Stimulated activated CD4-positive, alpha-beta T cell treated with anti-CD3 and anti-CD28 coated beads, TNF-alpha, amount 100 ng/mL, for 4 hours (primary cell): ENCODE measurements at regions not wholly inside any gene's neighbourhood (a gene's known extent, or its start where the extent isn't known, plus 50 kb on each side); places are given as distances from the start of the nearest gene placed in this dataset.

ENCODE experiments used
- DNase-seq, 3 experiments: peaks; one replicate each; pipeline ENCODE4 v3.0.0-alpha.2; 2020; ENCODE audit warnings: low read depth in 3 of 3

DNA sequence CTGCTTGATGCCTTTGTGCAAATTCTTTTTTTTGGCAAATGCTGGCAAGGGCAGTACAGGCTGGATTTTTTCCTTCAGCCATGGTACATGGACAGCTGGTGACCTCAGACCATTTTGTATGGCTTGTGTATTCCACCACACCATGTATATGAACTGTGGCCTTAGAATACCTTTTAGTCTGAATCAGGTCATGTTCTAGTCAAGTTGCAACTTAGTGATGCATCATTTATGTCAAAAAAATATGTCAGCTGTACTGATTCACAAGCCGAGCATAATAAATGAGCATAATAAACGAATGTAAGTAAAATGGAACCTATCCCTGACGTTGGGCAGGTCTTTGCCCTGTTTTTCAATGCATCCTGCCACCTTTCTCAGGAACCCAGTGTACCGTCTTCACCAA lies 219.7 kb upstream of the RUNX1 start:
- no peak for DNase-seq

DNA sequence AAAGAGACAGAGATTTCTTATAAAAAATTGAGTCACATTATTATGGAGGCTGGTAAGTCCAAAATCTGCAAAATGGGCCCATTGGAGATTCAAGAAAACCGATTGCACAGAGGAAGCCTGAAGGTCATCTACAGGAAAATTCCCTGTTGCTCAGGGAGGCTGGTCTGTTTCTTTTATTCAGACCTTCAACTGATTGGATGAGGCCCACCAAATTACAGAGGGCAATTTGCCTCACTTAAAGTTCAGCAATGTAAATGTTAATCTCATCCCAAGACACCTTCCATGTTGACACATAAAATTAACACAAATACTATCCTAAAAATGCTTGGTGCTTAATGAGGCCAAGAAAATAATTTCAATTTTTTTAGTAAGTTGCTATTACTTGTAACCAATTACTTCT lies 219.2 kb upstream of the RUNX1 start:
- no peak for DNase-seq

DNA sequence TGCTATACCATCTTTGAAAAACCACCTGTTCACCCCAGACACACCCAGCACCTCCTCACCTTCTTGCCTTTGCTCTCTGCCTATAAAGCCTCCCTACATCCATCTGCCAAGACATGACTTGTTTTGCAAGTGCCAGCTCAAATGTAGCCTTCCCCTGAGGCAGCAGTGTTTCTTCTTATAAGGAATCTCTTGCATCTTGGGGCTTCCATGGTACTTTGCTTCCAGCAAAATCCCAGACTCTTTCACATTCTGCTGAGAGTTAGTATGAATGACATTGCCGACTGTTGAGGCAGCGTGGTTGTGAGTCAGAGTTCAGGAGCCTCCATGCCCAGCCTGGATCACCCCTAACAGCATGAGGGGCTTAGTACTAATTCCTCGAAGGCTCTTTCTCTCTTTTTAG lies 217.4 kb upstream of the RUNX1 start:
- DNase-seq, result no peak

DNA sequence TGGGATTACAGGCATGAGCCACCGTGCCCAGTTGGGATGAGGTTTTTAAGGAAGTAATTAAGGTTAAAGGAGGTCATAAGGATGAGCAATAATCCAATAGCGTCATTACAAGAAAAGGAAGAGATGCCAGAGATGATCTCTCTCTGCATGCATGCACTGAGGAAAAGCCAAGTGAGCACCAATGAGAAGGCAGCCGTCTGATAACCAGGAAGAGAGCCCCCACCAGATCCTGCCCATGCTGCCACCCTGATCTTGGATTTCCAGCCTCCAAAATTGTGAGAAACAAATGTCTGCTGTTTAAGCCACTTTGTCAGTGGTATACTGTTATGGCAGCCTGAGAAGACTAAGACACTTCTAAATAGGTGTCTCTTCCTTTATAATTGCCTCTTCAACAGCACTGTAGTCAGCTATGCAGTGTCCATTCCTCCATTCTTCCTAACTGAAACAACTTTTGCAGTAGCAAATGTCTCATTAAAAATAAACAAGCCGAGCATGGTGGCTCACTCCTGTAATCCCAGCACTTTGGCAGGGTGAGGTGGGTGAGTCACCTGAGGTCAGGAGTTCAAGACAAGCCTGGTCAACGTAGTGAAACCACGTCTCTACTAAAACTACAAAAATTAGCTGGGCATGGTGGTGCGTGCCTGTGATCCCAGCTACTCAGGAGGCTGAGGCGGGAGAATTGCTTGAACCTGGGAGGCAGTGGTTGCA lies 216.2 kb upstream of the RUNX1 start:
- DNase-seq, result no peak

DNA sequence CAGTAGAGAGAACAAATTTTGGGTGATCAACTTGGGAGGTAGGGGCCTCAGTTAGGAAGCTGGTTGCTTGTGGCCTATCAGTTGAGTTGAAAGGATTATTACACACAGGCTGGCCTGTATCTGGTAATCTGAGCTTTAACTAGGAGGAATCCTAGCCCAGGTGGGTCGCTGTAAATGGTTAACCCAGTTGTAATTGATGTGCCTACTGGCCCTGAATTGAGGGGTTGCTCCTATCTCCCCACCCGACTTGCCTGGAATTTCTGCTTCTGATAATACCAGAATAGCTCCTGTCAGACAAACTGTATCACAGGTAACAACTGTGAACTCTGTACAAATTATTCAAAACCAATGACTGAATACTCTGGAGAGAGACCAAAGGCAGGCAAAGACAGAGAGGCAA lies 210.4 kb upstream of the RUNX1 start:
- no peak for DNase-seq

DNA sequence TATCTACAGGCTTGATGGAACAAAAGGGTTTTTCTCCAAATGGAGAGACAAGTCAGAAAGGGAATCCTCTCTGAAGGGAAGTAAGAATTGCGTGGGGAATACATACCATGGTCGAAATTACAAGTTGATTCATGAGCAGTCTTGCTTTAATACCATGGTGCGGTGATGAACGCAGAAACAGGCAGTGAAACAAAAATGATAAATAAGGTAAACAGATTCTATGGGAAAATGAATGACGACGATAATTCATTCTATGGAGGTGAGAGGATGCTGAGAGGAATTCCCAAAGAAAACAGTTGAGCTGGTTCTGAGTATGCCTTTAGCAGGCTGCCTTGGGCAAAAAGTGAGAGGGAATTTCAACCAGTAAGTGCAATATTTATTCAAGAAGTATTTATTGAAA lies 209.4 kb upstream of the RUNX1 start:
- DNase-seq, result no peak

DNA sequence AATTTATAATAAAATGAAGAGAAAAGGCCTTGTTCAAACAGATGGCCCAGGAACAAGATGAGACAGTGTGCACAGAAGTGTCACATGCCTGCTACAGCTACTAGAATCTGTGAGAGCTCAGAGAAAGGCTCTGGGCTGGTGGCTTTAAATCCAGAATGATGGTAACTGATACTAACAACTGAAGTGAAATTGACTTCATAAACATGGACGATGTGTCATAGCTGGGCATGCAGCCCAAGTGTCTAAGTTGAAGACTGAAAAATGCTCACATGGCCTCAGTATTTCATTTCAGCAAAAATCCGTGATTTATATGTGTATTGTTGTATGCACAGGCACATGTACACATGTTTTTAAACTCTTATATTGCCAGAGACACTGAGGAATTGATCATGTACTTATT lies 208.3 kb upstream of the RUNX1 start:
- DNase-seq, result no peak

DNA sequence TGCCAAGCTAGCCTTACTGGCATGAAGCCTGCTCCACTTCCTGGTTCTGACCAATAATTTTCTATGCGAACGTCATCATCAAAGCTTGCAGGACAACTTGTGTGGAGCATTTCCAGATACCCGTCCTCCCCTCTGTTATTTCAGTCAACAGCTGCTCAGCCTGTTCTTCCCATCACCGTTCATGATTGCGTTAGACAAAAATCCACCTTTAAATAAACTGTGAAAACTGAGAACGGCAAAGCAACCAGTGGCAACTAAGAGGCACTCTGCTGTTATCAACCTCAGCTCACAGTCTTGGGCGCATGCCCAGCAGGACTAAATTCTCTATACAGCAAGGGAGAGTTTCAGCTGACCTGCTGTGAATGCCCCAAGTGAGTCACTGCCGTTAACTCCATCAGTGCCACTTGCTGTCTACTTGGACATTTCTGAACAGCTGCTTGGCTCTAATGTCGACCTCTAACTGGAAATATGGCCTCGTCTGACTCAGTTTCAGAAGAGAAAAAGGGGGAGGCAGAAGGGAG lies 207.4 kb upstream of the RUNX1 start:
- DNase-seq, result no peak

DNA sequence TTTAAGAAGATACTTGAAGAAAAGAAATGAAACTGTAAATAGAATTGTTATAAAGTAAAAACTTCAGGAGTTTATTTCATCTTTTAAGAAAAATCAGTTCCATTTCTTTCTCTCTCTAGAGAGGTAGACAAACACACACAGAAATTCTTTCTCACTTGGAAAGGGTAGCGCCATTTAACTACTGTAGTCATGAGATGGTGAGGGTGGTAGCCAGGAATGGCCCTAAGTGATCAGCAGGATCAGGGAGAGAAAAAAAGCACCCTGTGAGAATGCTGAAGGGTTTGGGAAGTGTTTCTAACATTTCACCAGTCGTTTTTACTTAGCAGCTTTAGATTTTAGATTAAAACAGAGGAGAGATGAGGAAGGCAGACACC lies 205.7 kb upstream of the RUNX1 start:
- DNase-seq, result no peak

DNA sequence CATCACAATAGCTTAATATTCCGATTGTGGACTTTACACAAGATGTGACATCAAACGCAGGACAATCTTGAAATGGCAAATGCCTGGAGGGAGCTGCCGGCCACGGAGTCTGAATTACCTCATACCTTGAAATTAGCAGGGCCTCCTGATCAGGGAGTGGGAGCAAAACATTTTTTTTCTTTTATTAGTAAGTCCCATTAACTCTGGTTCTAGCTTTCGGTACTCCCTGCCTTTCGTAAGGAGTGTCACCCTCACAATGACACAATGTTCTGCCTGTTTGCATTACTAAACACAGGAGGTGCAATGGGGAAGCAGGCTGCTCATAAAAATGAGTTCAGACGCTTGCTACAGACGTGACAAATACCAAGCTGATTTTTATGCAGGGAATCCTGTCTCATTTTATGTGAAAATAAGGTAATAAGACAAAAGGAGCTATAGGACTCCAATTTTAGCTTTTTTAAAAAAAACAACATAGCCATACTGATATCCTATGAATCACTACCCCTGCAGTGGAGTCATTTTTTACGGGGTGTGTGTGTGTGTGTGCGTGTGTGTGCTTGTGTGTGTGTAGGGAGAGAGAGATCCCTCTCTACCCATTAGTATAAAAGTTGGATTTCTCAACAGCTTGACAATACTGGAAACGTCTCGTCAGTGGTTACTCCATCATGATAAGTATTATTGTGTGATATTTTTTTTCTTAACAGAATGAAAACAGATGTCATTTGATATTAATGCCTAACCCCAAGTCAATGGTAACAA lies 205.1 kb upstream of the RUNX1 start:
- DNase-seq, result no peak

DNA sequence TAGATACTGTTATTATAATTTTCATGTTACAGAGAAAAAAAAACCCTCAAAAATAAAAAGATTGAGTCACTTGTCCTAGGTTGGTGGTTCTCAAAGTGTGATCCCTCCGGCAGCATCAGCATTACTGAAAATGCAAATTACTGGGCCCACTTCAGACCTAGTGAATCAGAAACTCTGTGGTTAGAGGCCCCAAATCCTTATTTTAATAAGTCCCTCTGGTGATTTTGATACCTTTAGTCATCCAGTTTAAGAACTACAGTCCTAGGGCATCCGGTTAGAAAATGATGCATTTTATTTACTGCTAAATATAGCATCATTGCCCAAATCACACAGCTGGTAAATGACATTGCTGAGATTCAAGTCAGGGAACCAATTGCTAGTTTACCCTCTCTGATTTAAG lies 203.7 kb upstream of the RUNX1 start:
- no peak for DNase-seq

DNA sequence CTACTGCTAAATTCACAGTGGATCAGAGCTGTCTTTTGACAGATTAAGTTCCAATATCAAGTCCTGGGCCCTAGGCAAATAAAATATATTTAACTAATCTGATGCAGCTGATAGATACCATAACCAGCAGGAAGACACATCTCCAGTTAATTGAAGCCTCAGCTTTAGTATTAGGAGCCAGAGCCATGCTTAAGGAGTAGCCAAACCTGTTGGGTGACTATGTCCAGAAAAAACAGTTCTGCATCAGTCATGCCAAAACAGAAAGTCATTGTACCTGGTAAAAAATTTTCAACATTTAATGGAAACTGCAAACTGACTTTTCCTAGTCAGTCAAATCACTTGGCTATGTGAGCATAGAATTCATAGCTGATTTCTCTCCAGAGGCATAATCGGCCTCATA lies 200.5 kb upstream of the RUNX1 start:
- DNase-seq, result no peak

DNA sequence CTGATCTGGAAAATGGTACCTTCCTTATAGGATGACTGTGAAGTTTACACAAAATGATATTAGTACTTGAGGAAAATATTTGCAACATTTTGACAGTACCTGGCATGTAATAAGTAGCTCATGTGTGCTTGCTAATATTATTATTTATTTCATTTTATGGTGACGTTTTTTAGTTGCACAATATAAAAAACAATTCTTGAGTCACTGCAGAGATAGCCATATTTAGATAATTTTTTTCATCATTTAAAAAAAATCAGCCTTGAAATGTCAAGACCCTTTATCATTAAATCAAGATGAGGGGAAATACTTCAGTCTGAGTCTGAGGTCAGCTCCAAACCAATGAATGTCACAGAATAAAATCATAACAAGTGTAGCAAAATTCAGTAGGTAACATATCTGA lies 196.8 kb upstream of the RUNX1 start:
- no peak for DNase-seq

DNA sequence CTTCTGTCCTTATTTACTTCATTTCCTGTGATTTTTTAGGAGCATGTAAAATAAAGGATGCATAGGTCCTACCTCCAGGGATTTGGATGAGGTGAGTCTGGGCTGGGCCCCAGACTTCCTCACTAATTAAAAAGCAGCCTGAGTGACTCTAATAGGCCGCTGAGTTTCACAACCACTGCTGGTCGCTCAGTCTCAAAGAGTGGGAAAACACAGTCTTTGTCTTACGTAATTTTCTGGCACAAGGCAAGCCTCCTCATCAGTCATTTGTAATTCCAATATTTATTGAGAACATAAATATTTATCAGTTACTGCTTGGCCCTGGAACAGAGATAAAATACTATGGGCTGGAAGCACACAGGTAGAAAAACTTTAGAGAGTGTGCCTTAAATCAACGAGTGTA lies 195.4 kb upstream of the RUNX1 start:
- no peak for DNase-seq

DNA sequence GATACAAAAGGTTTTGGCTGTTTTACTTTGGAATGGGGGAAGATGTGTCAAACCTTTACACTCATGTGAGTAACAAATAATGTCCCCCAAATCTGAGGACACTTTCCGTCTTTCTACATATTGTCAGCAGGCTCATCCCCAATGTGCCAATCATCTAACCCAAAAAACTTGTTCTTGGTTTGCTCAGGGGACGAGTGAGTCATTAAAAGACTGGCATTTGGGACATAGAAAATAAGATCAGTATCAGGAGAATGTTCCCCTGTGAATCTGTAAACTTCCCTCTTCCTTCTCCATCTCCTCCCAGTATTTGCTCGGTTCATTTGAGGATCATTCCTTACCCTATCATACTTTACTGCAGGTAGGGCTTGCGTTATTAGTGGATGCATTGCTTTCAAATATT lies 194.1 kb upstream of the RUNX1 start:
- DNase-seq, result no peak

DNA sequence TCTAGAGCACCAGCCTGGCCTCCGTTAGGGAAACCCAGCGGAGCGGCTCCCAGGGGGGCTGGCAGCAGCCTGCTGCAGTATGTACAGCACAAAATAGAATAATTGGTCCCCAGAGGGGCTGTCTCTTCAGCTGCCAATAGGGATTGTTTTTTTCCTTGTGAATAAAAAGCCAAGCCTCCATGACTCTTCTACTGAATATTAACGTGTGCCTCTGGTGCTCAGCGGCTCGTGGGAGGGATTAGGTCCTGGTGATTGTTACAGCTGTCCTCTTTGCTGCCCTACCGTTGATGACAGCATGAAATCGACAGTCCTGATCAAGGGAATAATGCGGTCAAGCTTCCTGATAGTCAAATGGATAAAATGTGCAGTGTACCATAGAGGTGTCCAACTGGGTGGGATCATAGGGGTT lies 190.7 kb upstream of the RUNX1 start:
- DNase-seq, result no peak

DNA sequence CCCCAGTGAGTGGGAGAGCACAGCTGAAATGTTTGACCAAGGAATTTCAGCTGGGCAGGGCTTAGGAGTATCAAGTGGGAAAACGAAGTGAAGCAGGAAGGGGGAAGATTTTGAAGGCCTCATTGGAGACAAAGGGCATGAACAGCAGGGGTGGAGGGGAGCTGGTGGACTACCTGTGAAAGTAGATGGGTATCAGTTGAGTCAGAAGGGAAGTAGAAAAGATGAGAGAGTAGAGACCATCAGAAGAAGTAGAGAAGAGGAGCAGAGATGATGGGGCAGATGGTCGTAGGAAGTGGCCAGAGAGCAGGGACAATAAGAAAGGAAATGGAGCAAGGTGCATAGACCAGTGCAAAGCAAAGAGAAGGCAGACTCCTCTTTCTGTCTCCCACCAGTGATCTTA lies 189.0 kb upstream of the RUNX1 start:
- DNase-seq, result no peak

DNA sequence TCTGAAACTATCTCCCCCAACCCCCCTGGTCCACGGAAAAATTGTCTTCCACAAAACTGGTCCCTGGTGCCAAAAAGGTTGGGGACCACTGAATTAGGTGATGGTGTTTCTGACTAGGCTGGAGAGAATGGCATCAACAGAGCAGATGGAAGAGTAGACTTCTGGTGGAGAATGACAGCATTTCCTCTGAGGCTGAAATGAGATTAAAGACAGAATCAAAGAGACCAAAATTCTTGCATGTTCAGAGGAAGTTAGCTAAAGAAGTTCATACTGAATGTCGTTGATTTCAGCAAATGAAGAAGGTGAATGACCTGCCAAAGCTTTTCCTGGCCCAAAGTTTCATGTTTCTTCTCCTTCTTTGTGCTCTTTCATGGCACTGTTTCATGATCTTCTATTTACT lies 188.2 kb upstream of the RUNX1 start:
- DNase-seq, result no peak

DNA sequence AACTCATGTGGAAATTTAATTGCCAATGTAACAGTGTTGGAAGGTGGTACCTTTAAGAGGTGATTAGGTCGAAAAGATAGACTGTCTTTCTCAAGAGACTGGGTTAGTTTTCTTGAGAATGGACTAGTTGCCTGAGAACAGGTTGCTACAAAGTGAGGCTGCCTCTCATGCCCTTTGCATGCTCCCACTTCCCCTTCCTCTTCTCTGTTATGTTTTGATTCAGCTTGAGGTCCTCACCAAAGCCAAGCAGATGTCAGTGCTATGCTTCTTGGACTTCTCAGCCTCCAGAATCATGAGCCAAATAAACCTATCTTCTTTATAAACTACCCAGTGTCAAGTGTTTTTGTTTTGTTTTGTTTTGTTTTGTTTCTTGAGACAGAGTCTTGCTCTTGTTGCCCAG lies 187.0 kb upstream of the RUNX1 start:
- no peak for DNase-seq

DNA sequence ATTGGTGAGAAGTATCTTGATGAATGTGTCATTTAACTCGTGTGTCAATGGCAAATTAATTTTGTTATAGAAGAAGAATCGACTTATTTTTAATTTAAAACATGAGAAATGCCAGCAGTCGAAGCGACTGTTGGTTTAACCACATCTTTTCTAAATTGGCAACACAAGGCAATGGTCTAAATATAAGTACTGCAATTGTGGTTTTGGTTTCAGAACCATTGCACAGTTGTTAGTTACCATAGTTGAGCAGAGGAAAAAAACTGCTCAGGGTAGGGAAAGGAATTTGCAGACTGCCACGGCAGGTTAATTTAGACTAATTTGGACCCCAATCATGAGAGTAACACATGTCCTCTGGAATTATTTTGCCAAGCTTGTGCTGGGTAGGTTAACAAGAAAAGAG lies 185.6 kb upstream of the RUNX1 start:
- no peak for DNase-seq

DNA sequence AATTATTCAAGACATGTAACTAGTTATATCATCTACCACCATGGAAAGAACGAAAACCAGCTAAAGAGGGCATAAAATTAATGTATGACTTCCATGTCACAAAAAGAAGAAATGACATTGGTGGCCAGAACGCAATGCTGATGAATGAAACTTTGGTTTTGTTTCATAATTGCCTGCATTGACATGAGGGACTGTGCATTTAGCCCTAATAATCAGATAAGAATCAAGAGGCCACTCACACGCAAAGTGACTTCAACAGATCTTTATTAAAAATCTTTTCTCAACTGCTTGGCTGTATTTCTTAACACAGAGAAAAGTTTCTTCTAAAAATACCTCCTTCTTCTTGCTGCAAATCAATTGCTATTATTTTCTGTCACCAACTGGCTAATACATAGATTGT lies 184.7 kb upstream of the RUNX1 start:
- DNase-seq, result no peak

DNA sequence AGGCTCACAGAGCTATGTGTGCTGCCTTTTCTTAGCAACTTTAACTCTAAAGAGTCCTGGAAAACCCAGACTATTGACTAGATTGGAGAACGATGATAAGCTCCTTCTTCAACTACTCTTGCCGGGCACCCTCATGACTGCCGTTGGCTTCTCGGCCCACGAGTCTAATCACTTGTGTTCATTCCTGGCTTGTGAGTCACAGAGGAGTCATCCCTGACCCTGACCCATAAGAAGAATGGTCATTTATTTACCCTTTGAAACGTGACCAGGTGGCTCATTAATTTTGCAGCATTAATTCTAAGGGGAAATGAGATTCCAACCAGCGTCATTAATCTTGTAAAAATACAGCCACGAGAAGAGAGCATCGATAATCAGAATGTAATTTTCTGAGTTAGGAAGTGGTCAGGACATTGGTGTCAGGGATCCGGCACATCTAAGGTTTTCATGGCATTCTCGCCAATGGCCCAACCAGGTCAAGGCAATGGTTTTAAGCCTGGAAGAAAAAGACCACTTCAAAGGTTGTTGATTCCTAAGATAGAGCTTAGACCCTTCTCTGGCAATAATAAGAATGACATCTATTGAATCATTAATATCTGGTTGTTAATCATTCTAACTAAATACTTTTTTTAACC lies 183.6 kb upstream of the RUNX1 start:
- DNase-seq, result no peak

DNA sequence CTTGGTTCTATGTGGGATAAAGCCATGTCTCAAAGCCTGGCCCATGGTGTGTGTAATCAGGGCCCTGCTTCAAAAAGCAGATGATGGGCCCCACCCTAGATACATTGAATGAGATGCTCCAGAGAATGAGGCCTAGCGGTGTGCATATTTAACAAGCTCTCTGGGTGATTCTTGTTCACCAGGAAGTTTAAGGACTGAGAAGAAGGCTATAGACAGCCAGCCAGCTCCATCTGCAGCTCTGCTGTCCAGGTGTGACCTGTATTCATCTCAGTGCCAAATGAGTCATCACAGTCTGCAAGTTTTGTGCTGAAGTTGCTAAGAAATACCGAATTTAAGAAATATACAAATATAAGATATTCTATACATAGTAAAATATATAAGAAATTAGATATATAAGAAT lies 182.0 kb upstream of the RUNX1 start:
- no peak for DNase-seq
